Hepatocyte (in vitro differentiated cells): ENCODE measurements at regions not wholly inside any gene's neighbourhood (a gene's known extent, or its start where the extent isn't known, plus 50 kb on each side); places are given as distances from the start of the nearest gene placed in this dataset.

ENCODE experiments used
- EZH2 ChIP-seq: fragments of 200-600 bp; sonication (generic); IDR thresholded peaks from 2 replicates; pipeline ENCODE4 v1.6.1; 2016; ENCODE audit warnings: antibody characterized with exemption, mild to moderate bottlenecking, borderline replicate concordance
- EZH2phosphoT487 ChIP-seq: fragments of 200-600 bp; sonication (generic); IDR thresholded peaks from one replicate; pipeline ENCODE4 v1.6.1; 2018; ENCODE audit warnings: antibody characterized with exemption, mild to moderate bottlenecking, low read depth, moderate library complexity; ENCODE audit not compliant: unreplicated experiment, severe bottlenecking
- TF ChIP-seq, protein P1 (sequence below): fragments of 200-600 bp; sonication (generic); IDR thresholded peaks from 2 replicates; pipeline ENCODE4 v1.5.1; 2016; ENCODE audit warnings: antibody characterized with exemption, mild to moderate bottlenecking; ENCODE audit not compliant: poor library complexity

DNA sequence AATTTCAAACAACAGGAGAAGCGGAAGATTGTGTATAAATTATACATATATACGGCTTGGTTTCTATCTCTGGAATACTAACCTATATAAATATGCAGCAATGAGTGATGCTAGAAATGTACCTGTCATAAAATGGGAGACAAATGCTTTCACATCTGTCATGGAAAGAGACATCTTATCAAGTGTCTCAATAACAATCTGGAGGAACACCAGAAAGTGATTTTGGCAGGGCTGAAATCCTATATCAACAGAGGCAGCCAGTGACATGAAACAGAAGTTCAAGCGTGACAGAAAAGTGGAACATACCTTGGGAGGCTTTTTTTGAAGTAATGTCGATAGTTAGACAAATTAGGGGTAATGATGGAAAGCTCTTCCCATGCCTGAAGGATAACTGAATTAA lies 834.6 kb downstream of the JRKL start:
- TF ChIP-seq, protein P1, sequence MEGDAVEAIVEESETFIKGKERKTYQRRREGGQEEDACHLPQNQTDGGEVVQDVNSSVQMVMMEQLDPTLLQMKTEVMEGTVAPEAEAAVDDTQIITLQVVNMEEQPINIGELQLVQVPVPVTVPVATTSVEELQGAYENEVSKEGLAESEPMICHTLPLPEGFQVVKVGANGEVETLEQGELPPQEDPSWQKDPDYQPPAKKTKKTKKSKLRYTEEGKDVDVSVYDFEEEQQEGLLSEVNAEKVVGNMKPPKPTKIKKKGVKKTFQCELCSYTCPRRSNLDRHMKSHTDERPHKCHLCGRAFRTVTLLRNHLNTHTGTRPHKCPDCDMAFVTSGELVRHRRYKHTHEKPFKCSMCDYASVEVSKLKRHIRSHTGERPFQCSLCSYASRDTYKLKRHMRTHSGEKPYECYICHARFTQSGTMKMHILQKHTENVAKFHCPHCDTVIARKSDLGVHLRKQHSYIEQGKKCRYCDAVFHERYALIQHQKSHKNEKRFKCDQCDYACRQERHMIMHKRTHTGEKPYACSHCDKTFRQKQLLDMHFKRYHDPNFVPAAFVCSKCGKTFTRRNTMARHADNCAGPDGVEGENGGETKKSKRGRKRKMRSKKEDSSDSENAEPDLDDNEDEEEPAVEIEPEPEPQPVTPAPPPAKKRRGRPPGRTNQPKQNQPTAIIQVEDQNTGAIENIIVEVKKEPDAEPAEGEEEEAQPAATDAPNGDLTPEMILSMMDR = no peak
- no peak for TF ChIP-seq EZH2phosphoT487
- no peak for TF ChIP-seq EZH2
